ENCODE measurements at regions not wholly inside any gene's neighbourhood (a gene's known extent, or its start where the extent isn't known, plus 50 kb on each side); places are given as distances from the start of the nearest gene placed in this dataset.

- Histone ChIP-seq H3K9me3 (no peaks in the 10 kb centered on the region), H3K4me3 (no peak overlapping the region), H3K27ac (replicated peaks in 1 of 4) (no peak overlapping the region), H3K36me3 (no peaks in the 10 kb centered on the region), H3K27me3 (peaks cover 0 to 8% (median 0%) of the 10 kb centered on the region in 4 donors), H3K4me1 (no peaks in the 10 kb centered on the region)
- DNase-seq (ENCODE audit: extremely low spot score): no peak
- WGBS: 68% methylated on average over 7 of the region's 7 CpGs
- no peak for TF ChIP-seq CTCF (IDR thresholded peaks at IDR 0.05)
- TF ChIP-seq POLR2AphosphoS5 (IDR thresholded peaks at IDR 0.05): no peak
- TF ChIP-seq EP300 (IDR thresholded peaks at IDR 0.05): no peak
- no peak for TF ChIP-seq POLR2A (IDR thresholded peaks at IDR 0.05; ENCODE audit: low read depth)
- intact Hi-C loops (cut with DNase I): no loop called here
These were observed 327.9 kb upstream of the SOX9 start for GRCh38 chr17:71792966-71793365.

GRCh38 chr17:71793518-71793917 lies 327.3 kb upstream of the SOX9 start:
- TF ChIP-seq CTCF (IDR thresholded peaks at IDR 0.05): no peak
- TF ChIP-seq EP300 (IDR thresholded peaks at IDR 0.05): no peak
- Histone ChIP-seq H3K27me3 (peaks cover 0 to 8% (median 0%) of the 10 kb centered on the region in 4 donors), H3K9me3 (no peaks in the 10 kb centered on the region), H3K4me3 (no peak overlapping the region), H3K36me3 (no peaks in the 10 kb centered on the region), H3K27ac (replicated peaks in 1 of 4) (no peak overlapping the region), H3K4me1 (no peaks in the 10 kb centered on the region)
- no peak for DNase-seq (ENCODE audit: extremely low spot score)
- 85% methylated on average over 2 of the region's 2 CpGs for WGBS
- intact Hi-C loops (cut with DNase I): no loop called here

- H3K4me1 ChIP-seq: no peaks in the 10 kb centered on the region
- WGBS: 90% methylated on average over 2 of the region's 2 CpGs
- H3K9me3 ChIP-seq: no peaks in the 10 kb centered on the region
- H3K27ac ChIP-seq (replicated peaks in 1 of 4): no peak overlapping the region
- H3K27me3 ChIP-seq: no peaks in the 10 kb centered on the region
- H3K36me3 ChIP-seq: no peaks in the 10 kb centered on the region
- DNase-seq (ENCODE audit: extremely low spot score): no peak
- intact Hi-C loops (cut with DNase I): no loop called here
- H3K4me3 ChIP-seq: no peak overlapping the region
- TF ChIP-seq POLR2A (IDR thresholded peaks at IDR 0.05; ENCODE audit: low read depth) (no peak), POLR2AphosphoS5 (IDR thresholded peaks at IDR 0.05) (no peak), CTCF (IDR thresholded peaks at IDR 0.05) (no peak), EP300 (IDR thresholded peaks at IDR 0.05) (no peak)
These were observed 322.1 kb upstream of the SOX9 start for GRCh38 chr17:71798701-71799100.

- no peaks in the 10 kb centered on the region for H3K36me3 ChIP-seq
- intact Hi-C loops (cut with DNase I): no loop called here
- DNase-seq (ENCODE audit: extremely low spot score): no peak
These were observed 321.2 kb upstream of the SOX9 start for GRCh38 chr17:71799657-71800056.

More at GRCh38 chr17:71799657-71800056, 321.2 kb upstream of the SOX9 start:
- no peaks in the 10 kb centered on the region for H3K4me1 ChIP-seq
- WGBS: 88% methylated on average over 3 of the region's 3 CpGs
- no peak overlapping the region for H3K27ac ChIP-seq (replicated peaks in 1 of 4)
- H3K27me3 ChIP-seq: no peaks in the 10 kb centered on the region
- H3K4me3 ChIP-seq: no peak overlapping the region
- TF ChIP-seq POLR2A (IDR thresholded peaks at IDR 0.05; ENCODE audit: low read depth): no peak
- no peak for TF ChIP-seq CTCF (IDR thresholded peaks at IDR 0.05)
- no peak for TF ChIP-seq POLR2AphosphoS5 (IDR thresholded peaks at IDR 0.05)
- no peak for TF ChIP-seq EP300 (IDR thresholded peaks at IDR 0.05)
- no peaks in the 10 kb centered on the region for H3K9me3 ChIP-seq
